ENCODE measurements at regions not wholly inside any gene's neighbourhood (a gene's known extent, or its start where the extent isn't known, plus 50 kb on each side); places are given as distances from the start of the nearest gene placed in this dataset.

DNA sequence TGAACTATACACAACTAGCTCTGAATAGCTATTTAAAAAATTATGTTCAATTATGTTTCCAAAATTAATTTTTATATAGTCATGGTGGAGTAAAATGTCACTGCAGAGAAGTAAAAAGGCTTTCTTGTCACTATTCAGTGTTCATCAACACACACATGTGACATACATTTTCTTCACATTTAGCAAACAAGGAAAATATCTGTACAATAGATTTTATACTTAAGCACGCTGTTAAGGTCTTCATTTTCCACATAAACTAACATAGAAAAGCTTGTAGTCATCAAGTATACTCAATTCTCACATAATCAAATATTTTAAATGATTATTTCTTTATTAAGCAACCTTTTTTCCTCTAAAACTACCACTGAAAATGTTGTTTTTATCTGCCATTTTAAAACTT, 141.2 kb upstream of the DIO2 start:
- no peak overlapping the region for H2AFZ ChIP-seq
- no peak overlapping the region for H3K27ac ChIP-seq
- in situ Hi-C loops (cut with MboI), result no loop called here
- no peak overlapping the region for H3K4me2 ChIP-seq (ENCODE audit: unreplicated experiment)
- no peaks in the 10 kb centered on the region for H3K36me3 ChIP-seq (ENCODE audit: low read depth)
- no peak overlapping the region for H3K4me3 ChIP-seq
- H3F3A ChIP-seq (ENCODE audit: insufficient read depth), result no peaks in the 10 kb centered on the region
- WGBS, 2 experiments (ENCODE audit: low coverage in 1 of 2, low lambda C conversion rate in 2 of 2, missing lambda C conversion rate in 2 of 2), result 52 to 57% methylated on average over 1 of the region's 1 CpG
- H3K9me2 ChIP-seq (ENCODE audit: insufficient read depth), result no peaks in the 10 kb centered on the region; the same call in 1 of the 2 replicates
- TF ChIP-seq EZH2 (IDR thresholded peaks at IDR 0.05; ENCODE audit: insufficient read depth, poor library complexity, severe bottlenecking), result no peak
- DNase-seq, result no peak
- no peaks in the 10 kb centered on the region for H3K79me2 ChIP-seq (ENCODE audit: insufficient read depth)
- H3K9ac ChIP-seq, result no peak overlapping the region
- H3K27me3 ChIP-seq (replicated peaks; ENCODE audit: insufficient read depth), result no peaks in the 10 kb centered on the region
- H3K9me3 ChIP-seq (ENCODE audit: low read depth), result no peaks in the 10 kb centered on the region
- no peaks in the 10 kb centered on the region for H4K20me1 ChIP-seq (ENCODE audit: insufficient read depth)
- H3K4me1 ChIP-seq (ENCODE audit: insufficient read depth), result no peaks in the 10 kb centered on the region

GRCh38 chr14:80350707-80351106, 139.4 kb upstream of the DIO2 start:
- Histone ChIP-seq H2AFZ (no peak overlapping the region), H3K27ac (no peak overlapping the region), H3K4me1 (ENCODE audit: insufficient read depth) (no peaks in the 10 kb centered on the region), H3K9me2 (ENCODE audit: insufficient read depth) (no peaks in the 10 kb centered on the region; the same call in 1 of the 2 replicates), H3K4me3 (no peak overlapping the region), H3K27me3 (replicated peaks; ENCODE audit: insufficient read depth) (no peaks in the 10 kb centered on the region), H3K79me2 (ENCODE audit: insufficient read depth) (no peaks in the 10 kb centered on the region), H3K9ac (no peak overlapping the region), H3K4me2 (ENCODE audit: unreplicated experiment) (no peak overlapping the region), H3K36me3 (ENCODE audit: low read depth) (no peaks in the 10 kb centered on the region), H3F3A (ENCODE audit: insufficient read depth) (no peaks in the 10 kb centered on the region), H4K20me1 (ENCODE audit: insufficient read depth) (no peaks in the 10 kb centered on the region), H3K9me3 (ENCODE audit: low read depth) (no peaks in the 10 kb centered on the region)
- 76 to 80% methylated on average over 6 of the region's 6 CpGs for WGBS, 2 experiments (ENCODE audit: low coverage in 1 of 2, low lambda C conversion rate in 2 of 2, missing lambda C conversion rate in 2 of 2)
- TF ChIP-seq EZH2phosphoT487 (IDR thresholded peaks at IDR 0.05; ENCODE audit: insufficient read depth, low read depth) (no peak), EZH2 (IDR thresholded peaks at IDR 0.05; ENCODE audit: insufficient read depth, poor library complexity, severe bottlenecking) (no peak)
- no peak for DNase-seq
- in situ Hi-C loops (cut with MboI), result no loop called here

- 45 to 47% methylated on average over 2 of the region's 2 CpGs for WGBS, 2 experiments (ENCODE audit: low coverage in 1 of 2, low lambda C conversion rate in 2 of 2, missing lambda C conversion rate in 2 of 2)
- Histone ChIP-seq H4K20me1 (ENCODE audit: insufficient read depth) (no peaks in the 10 kb centered on the region), H3K9ac (no peak overlapping the region), H3K36me3 (ENCODE audit: low read depth) (no peaks in the 10 kb centered on the region), H3F3A (ENCODE audit: insufficient read depth) (no peaks in the 10 kb centered on the region), H3K27me3 (replicated peaks; ENCODE audit: insufficient read depth) (no peaks in the 10 kb centered on the region), H3K79me2 (ENCODE audit: insufficient read depth) (no peaks in the 10 kb centered on the region), H3K4me3 (no peak overlapping the region), H3K4me2 (ENCODE audit: unreplicated experiment) (no peak overlapping the region), H3K9me2 (ENCODE audit: insufficient read depth) (no peaks in the 10 kb centered on the region; the same call in 1 of the 2 replicates), H3K9me3 (ENCODE audit: low read depth) (no peaks in the 10 kb centered on the region), H3K27ac (no peak overlapping the region), H3K4me1 (ENCODE audit: insufficient read depth) (no peaks in the 10 kb centered on the region), H2AFZ (no peak overlapping the region)
- no peak for DNase-seq
- in situ Hi-C loops (cut with MboI), result no loop called here
- TF ChIP-seq EZH2 (IDR thresholded peaks at IDR 0.05; ENCODE audit: insufficient read depth, poor library complexity, severe bottlenecking), result no peak
- TF ChIP-seq EZH2phosphoT487 (IDR thresholded peaks at IDR 0.05; ENCODE audit: insufficient read depth, low read depth), result no peak
These were observed 135.1 kb upstream of the DIO2 start for GRCh38 chr14:80346395-80346794.

DNA sequence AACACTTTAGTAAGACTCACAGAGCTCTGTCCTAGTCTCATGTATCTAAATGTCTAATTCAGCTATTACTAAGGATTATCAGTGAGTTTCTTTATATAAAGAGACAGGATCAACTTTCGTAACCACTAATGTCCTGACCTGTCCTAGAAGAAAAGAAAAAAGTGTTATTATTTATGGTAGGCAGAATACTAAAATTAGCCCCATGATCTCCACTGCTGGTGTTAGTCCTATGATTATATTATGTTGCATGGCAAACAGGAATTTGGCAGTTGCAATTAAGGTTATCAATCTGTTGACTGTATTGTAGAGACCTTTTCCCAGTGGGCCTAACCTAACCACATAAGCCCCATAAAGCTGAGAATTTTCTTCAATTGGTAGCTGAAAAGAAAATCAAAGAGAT, 132.9 kb upstream of the DIO2 start:
- in situ Hi-C loops (cut with MboI), result no loop called here
- Histone ChIP-seq H3K4me1 (ENCODE audit: insufficient read depth) (no peaks in the 10 kb centered on the region), H3K4me3 (no peak overlapping the region), H3F3A (ENCODE audit: insufficient read depth) (no peaks in the 10 kb centered on the region), H3K9me3 (ENCODE audit: low read depth) (no peaks in the 10 kb centered on the region), H3K36me3 (ENCODE audit: low read depth) (no peaks in the 10 kb centered on the region), H2AFZ (no peak overlapping the region), H4K20me1 (ENCODE audit: insufficient read depth) (no peaks in the 10 kb centered on the region), H3K4me2 (ENCODE audit: unreplicated experiment) (no peak overlapping the region), H3K27ac (no peak overlapping the region), H3K79me2 (ENCODE audit: insufficient read depth) (no peaks in the 10 kb centered on the region), H3K9ac (no peak overlapping the region), H3K9me2 (ENCODE audit: insufficient read depth) (no peaks in the 10 kb centered on the region; the same call in 1 of the 2 replicates), H3K27me3 (replicated peaks; ENCODE audit: insufficient read depth) (no peaks in the 10 kb centered on the region)
- TF ChIP-seq EZH2 (IDR thresholded peaks at IDR 0.05; ENCODE audit: insufficient read depth, poor library complexity, severe bottlenecking), result no peak
- TF ChIP-seq EZH2phosphoT487 (IDR thresholded peaks at IDR 0.05; ENCODE audit: insufficient read depth, low read depth), result no peak
- 79 to 94% methylated on average over 1 of the region's 1 CpG for WGBS, 2 experiments (ENCODE audit: low coverage in 1 of 2, low lambda C conversion rate in 2 of 2, missing lambda C conversion rate in 2 of 2)
- DNase-seq, result no peak

DNA sequence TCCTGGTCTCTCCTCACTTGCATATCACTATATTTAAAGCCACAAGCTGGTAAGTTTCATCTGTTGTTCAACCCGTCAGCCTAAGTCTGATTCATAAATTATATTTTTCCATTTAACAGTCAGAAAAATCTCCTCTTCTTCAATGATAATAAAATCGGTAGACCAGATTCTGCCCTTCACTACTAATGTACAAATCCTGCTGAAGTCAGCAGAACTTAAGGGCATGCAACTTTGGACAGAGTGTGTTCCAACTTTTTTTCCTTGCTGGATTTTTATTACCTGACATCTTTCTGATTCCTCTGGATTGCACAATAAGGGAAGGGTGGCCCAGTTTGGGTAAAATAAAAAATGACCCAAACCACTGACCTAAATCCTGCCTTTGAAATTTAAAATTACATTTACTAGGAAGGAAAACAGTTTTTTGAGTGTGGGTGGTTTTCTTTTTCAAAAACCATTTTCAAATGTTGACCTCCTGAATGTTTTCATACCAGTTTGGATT, 125.4 kb upstream of the DIO2 start:
- Histone ChIP-seq H4K20me1 (ENCODE audit: insufficient read depth) (no peaks in the 10 kb centered on the region), H3F3A (ENCODE audit: insufficient read depth) (no peaks in the 10 kb centered on the region), H3K36me3 (ENCODE audit: low read depth) (no peaks in the 10 kb centered on the region), H3K27ac (no peak overlapping the region), H3K4me1 (ENCODE audit: insufficient read depth) (0 out of 2 replicates have a peak, but pooled peaks cover 6% of the 10 kb centered on the region), H3K9ac (no peak overlapping the region), H3K9me2 (ENCODE audit: insufficient read depth) (no peaks in the 10 kb centered on the region), H3K27me3 (replicated peaks; ENCODE audit: insufficient read depth) (no peaks in the 10 kb centered on the region), H3K9me3 (ENCODE audit: low read depth) (no peaks in the 10 kb centered on the region), H2AFZ (no peak overlapping the region), H3K79me2 (ENCODE audit: insufficient read depth) (no peaks in the 10 kb centered on the region), H3K4me3 (no peak overlapping the region), H3K4me2 (ENCODE audit: unreplicated experiment) (no peak overlapping the region)
- TF ChIP-seq EZH2phosphoT487 (IDR thresholded peaks at IDR 0.05; ENCODE audit: insufficient read depth, low read depth) (no peak), EZH2 (IDR thresholded peaks at IDR 0.05; ENCODE audit: insufficient read depth, poor library complexity, severe bottlenecking) (no peak)
- 37 to 44% methylated on average over 2 of the region's 2 CpGs for WGBS, 2 experiments (ENCODE audit: low coverage in 1 of 2, low lambda C conversion rate in 2 of 2, missing lambda C conversion rate in 2 of 2)
- DNase-seq, result no peak
- in situ Hi-C loops (cut with MboI), result no loop called here
